ENCODE measurements at regions not wholly inside any gene's neighbourhood (a gene's known extent, or its start where the extent isn't known, plus 50 kb on each side); places are given as distances from the start of the nearest gene placed in this dataset.

GRCh38 chr1:88139633-88140032, 544.4 kb upstream of the PKN2 start:
- H3K27ac ChIP-seq = no peak overlapping the region

DNA sequence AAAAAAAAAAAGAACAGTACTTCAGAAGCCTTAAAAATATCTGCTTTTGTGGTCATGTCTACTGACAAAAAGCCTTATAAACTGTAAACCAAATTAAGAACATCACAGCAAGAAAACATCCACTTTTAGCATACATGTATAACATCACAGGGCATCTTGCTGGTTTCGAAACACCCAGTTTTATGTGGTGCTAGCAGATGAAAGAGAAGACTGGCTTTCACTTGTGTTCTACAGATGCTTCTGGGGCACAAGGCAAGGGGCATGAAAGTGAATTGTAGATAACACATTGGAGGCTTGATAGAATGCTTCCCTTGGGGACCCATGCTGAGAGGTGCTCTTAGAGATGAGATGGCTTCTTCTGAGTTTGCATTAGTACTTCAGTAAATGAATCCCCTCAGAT, 543.7 kb upstream of the PKN2 start:
- TF ChIP-seq, protein P1, sequence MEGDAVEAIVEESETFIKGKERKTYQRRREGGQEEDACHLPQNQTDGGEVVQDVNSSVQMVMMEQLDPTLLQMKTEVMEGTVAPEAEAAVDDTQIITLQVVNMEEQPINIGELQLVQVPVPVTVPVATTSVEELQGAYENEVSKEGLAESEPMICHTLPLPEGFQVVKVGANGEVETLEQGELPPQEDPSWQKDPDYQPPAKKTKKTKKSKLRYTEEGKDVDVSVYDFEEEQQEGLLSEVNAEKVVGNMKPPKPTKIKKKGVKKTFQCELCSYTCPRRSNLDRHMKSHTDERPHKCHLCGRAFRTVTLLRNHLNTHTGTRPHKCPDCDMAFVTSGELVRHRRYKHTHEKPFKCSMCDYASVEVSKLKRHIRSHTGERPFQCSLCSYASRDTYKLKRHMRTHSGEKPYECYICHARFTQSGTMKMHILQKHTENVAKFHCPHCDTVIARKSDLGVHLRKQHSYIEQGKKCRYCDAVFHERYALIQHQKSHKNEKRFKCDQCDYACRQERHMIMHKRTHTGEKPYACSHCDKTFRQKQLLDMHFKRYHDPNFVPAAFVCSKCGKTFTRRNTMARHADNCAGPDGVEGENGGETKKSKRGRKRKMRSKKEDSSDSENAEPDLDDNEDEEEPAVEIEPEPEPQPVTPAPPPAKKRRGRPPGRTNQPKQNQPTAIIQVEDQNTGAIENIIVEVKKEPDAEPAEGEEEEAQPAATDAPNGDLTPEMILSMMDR (IDR thresholded peaks at IDR 0.05) = no peak
- no peak for TF ChIP-seq ZFX (IDR thresholded peaks at IDR 0.05; ENCODE audit: borderline replicate concordance)
- H3K27ac ChIP-seq = no peak overlapping the region

More at GRCh38 chr1:88139633-88140032, 544.4 kb upstream of the PKN2 start:
- TF ChIP-seq, protein P1 (IDR thresholded peaks at IDR 0.05) = no peak
- no peak for TF ChIP-seq ZFX (IDR thresholded peaks at IDR 0.05; ENCODE audit: borderline replicate concordance)

DNA sequence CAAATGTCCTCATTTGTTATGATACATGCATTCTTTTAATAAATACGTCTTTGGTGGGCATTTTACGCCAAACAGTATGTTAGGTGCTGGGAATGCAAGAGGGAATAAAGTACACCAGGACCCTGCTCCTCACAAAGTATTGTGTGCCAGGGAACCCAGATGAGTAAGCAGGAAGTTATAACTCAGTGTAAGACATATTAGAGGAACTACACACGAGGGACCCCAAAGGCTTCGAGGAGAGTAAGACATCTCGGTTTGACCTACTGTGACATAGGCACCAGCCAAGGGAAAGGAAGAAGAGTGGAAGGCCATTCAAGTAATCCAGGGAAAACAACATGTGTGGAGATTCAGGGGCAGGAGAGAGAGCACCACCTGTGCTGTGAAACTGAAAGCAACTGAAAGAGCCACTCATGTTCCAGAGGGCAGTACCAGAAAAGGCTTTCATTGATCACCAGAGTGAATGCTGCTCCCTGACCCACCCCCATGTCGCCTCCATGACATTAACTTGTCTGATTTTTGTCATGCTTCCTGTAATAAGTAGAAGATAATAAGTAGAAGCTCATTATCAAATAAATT, 542.5 kb upstream of the PKN2 start:
- H3K27ac ChIP-seq = no peak overlapping the region
- TF ChIP-seq ZFX (IDR thresholded peaks at IDR 0.05; ENCODE audit: borderline replicate concordance) = no peak
- TF ChIP-seq, protein P1 (IDR thresholded peaks at IDR 0.05) = no peak

DNA sequence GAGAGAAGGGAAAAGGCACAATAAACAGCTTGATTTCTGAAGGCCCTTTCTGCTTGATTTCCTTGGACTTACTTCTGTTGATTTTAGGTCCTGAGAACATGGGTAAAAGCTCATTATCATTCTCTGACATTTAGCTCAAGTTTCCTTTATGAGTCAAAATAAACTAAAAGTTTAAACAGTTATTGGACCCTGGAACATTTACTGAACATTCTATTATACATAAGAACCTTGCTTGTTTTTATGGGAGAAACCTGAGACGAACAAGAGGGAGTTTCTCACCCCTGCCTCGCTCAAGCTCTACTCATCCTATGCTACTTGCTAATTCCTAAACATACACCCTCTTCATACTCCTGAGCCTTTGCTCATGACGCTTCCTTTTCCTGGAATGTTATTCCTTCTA, 538.3 kb upstream of the PKN2 start:
- no peak overlapping the region for H3K27ac ChIP-seq
- TF ChIP-seq, protein P1 (IDR thresholded peaks at IDR 0.05) = no peak

DNA sequence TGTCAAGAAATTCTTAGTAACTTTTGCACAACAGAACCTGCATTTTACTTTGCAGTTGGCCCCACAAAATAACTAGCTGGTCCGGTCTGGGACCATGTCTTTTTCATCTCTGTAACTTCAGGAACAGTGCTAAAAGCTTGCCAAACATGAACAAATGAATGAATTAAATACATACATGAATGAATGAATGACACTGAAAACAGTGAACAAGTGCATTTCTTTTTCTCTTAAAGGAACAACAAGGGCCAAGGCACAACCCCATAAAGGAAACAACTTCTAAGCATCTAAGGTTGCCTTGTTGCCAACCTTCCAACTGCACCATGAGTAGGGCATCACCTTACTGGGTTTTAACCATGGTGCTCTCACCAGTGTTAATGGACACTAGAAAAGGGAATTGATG, 534.4 kb upstream of the PKN2 start:
- TF ChIP-seq, protein P1 (IDR thresholded peaks at IDR 0.05) = no peak
- no peak overlapping the region for H3K27ac ChIP-seq

DNA sequence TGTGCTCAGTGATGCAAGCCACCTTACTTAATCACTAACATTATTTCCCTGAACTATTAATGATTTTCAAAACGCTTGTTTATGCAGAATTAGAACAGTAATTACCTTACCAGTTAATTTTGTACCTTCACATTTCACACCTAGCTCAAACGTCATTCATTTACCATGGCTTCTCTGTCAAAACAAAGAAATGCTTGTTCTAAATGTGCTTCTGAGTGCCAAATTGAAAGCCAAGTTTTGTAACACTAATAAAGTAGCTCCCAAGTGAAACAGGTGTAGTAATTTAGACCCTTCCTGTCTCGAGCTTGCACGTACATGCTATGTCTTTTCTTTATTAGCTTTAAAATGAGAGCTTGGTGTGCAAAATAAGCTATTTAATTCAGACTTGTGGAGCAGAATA, 533.7 kb upstream of the PKN2 start:
- H3K27ac ChIP-seq = no peak overlapping the region

GRCh38 chr1:88163187-88163586, 520.9 kb upstream of the PKN2 start:
- TF ChIP-seq, protein P1 (IDR thresholded peaks at IDR 0.05) = no peak
- no peak for TF ChIP-seq ZFX (IDR thresholded peaks at IDR 0.05; ENCODE audit: borderline replicate concordance)
- no peak overlapping the region for H3K27ac ChIP-seq

More for the DNA sequence above, 533.7 kb upstream of the PKN2 start:
- TF ChIP-seq, protein P1 (IDR thresholded peaks at IDR 0.05) = no peak
- TF ChIP-seq ZFX (IDR thresholded peaks at IDR 0.05; ENCODE audit: borderline replicate concordance) = no peak
